Gastroesophageal sphincter (tissue), 3 donors: ENCODE measurements at regions not wholly inside any gene's neighbourhood (a gene's known extent, or its start where the extent isn't known, plus 50 kb on each side); places are given as distances from the start of the nearest gene placed in this dataset.

ENCODE experiments used
- CTCF ChIP-seq, 4 experiments: fragments of 200-600 bp in 2 of 4; fragments of 450-650 bp in 2 of 4; sonication (generic) in 1 of 4; IDR thresholded peaks; one replicate each; pipeline ENCODE4 v1.5.1; 2017 to 2019; ENCODE audit warnings: antibody characterized with exemption in 4 of 4, mild to moderate bottlenecking in 2 of 4, moderate library complexity in 2 of 4
- EP300 ChIP-seq: sonication (generic); formaldehyde crosslinking; IDR thresholded peaks from one replicate; pipeline ENCODE4 v1.6.1; 2017; ENCODE audit warnings: antibody characterized with exemption, mild to moderate bottlenecking
- POLR2A ChIP-seq, 2 donors: fragments of 450-650 bp; IDR thresholded peaks; one replicate each; pipeline ENCODE4 v1.6.1; 2017; ENCODE audit warnings: antibody characterized with exemption in 2 of 2, mild to moderate bottlenecking in 2 of 2, moderate library complexity in 1 of 2
- POLR2AphosphoS5 ChIP-seq: sonication (generic); formaldehyde crosslinking; IDR thresholded peaks from one replicate; pipeline ENCODE4 v1.6.1; 2017; ENCODE audit warnings: antibody characterized with exemption

DNA sequence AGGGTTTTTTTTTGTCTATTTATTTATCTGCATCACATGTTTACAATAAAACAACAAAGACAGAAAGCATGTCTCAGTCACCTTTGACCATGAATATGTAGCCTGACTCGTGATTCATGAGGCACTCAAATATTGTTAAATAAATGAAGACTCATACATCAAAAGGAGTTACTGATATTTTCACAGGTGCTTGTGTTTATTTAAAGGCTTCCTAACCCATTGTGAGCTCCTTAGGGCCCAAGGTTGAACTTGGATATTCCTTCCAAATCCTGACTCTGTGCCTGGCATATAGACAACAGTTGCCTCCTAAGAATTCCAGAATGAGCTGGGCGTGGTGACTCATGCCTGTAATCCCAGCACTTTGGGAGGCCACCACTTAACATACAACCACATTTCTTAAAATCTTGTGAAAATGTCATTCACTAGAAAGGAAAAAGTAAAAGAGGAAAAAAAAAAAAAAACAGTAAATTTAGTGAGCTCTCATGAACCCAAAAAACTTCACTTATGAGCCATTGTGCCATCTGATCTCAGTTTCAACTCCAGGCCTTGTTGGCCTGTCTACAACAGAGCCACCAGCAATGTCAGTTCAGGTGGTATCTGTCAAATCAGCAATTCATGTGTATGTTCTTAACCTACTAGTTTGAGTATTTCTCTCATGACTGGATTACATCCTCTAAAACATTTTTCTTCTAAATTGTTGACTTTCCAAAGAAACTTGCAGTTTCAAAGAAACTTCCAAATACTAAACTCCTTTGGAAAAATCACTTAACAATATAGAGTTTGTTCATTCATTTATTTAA, 162.7 kb upstream of the MARCKS start:
- TF ChIP-seq CTCF (IDR thresholded peaks at IDR 0.05) (no peak), EP300 (no peak), POLR2A (IDR thresholded peaks at IDR 0.05) (no peak), POLR2AphosphoS5 (no peak)
